Gastroesophageal sphincter (tissue), 4 donors: ENCODE measurements at regions not wholly inside any gene's neighbourhood (a gene's known extent, or its start where the extent isn't known, plus 50 kb on each side); places are given as distances from the start of the nearest gene placed in this dataset.

Experiments used
- ATAC-seq: fragments of 150-250 bp; one replicate; pipeline ENCODE4 v1.9.1; 2016; ENCODE audit warnings: mild to moderate bottlenecking, moderate library complexity
- H3K27ac ChIP-seq, 4 donors: fragments of 200-600 bp; sonication (generic) in 3 of 4; 1 replicate in 3 of 4; 2 replicates in 1 of 4; pipeline ENCODE4 v1.5.1; 2016 to 2019
- H3K27me3 ChIP-seq: fragments of 200-600 bp; sonication (generic); one replicate; pipeline ENCODE4 v1.5.1; 2019
- H3K36me3 ChIP-seq, 2 donors: fragments of 200-600 bp; sonication (generic); one replicate each; pipeline ENCODE4 v1.5.1; 2019; ENCODE audit warnings: control low read depth in 1 of 2
- H3K4me1 ChIP-seq, 3 donors: fragments of 200-600 bp; sonication (generic); 1 replicate in 2 of 3; 2 replicates in 1 of 3; pipeline ENCODE4 v1.5.1; 2016 to 2019; ENCODE audit warnings: control low read depth in 2 of 3
- H3K4me3 ChIP-seq, 2 donors: fragments of 200-600 bp; sonication (generic); one replicate each; pipeline ENCODE4 v1.5.1; 2019; ENCODE audit warnings: mild to moderate bottlenecking in 1 of 2, moderate library complexity in 1 of 2
- H3K9me3 ChIP-seq, 3 donors: fragments of 200-600 bp; sonication (generic); one replicate each; pipeline ENCODE4 v1.5.1; 2017 to 2019; ENCODE audit warnings: control low read depth in 2 of 3
- EP300 ChIP-seq: sonication (generic); formaldehyde crosslinking; IDR thresholded peaks from one replicate; pipeline ENCODE4 v1.6.1; 2017; ENCODE audit warnings: antibody characterized with exemption, mild to moderate bottlenecking
- POLR2A ChIP-seq, 2 donors: fragments of 450-650 bp; IDR thresholded peaks; one replicate each; pipeline ENCODE4 v1.6.1; 2017; ENCODE audit warnings: antibody characterized with exemption in 2 of 2, mild to moderate bottlenecking in 2 of 2, moderate library complexity in 1 of 2
- POLR2AphosphoS5 ChIP-seq: sonication (generic); formaldehyde crosslinking; IDR thresholded peaks from one replicate; pipeline ENCODE4 v1.6.1; 2017; ENCODE audit warnings: antibody characterized with exemption
- WGBS, 2 donors: methylation state at CpG; one replicate each; pipeline ENCODE4 v1.1.5; 2018; ENCODE audit warnings: low coverage in 1 of 2; 5-methylcytosine and 5-hydroxymethylcytosine counted together
- TF ChIP-seq, protein P1 (sequence below), 4 experiments: fragments of 200-600 bp in 2 of 4; fragments of 450-650 bp in 2 of 4; sonication (generic) in 1 of 4; IDR thresholded peaks; one replicate each; pipeline ENCODE4 v1.5.1; 2017 to 2019; ENCODE audit warnings: antibody characterized with exemption in 4 of 4, mild to moderate bottlenecking in 2 of 4, moderate library complexity in 2 of 4

DNA sequence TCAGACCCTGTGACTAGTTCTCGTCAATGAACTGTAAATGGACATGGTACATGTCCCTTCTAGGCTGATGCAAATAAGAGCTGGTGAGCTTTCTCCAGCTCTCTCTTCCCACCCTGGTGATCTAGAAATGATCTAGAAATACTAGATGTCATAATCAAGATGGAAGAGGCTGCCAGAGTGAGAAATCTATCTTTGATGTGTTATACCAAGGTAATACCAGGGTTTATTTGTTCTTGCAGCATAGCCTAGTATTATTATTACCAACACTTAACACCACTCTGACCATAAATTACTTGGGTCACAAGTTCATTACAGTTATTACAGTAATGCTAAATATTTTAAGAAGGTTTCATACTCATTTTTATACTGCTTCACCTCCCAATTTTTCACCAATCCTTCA lies 138.4 kb upstream of the LMCD1 start:
- Histone ChIP-seq H3K27ac (no peak overlapping the region), H3K4me3 (no peak overlapping the region), H3K27me3 (no peaks in the 10 kb centered on the region), H3K9me3 (no peaks in the 10 kb centered on the region), H3K4me1 (no peaks in the 10 kb centered on the region), H3K36me3 (no peaks in the 10 kb centered on the region)
- ATAC-seq, result no peak
- 83% methylated on average over 1 of the region's 1 CpG; no CpG with 5 or more reads in 1 of the 2 donors for WGBS, 2 donors
- TF ChIP-seq, protein P1, sequence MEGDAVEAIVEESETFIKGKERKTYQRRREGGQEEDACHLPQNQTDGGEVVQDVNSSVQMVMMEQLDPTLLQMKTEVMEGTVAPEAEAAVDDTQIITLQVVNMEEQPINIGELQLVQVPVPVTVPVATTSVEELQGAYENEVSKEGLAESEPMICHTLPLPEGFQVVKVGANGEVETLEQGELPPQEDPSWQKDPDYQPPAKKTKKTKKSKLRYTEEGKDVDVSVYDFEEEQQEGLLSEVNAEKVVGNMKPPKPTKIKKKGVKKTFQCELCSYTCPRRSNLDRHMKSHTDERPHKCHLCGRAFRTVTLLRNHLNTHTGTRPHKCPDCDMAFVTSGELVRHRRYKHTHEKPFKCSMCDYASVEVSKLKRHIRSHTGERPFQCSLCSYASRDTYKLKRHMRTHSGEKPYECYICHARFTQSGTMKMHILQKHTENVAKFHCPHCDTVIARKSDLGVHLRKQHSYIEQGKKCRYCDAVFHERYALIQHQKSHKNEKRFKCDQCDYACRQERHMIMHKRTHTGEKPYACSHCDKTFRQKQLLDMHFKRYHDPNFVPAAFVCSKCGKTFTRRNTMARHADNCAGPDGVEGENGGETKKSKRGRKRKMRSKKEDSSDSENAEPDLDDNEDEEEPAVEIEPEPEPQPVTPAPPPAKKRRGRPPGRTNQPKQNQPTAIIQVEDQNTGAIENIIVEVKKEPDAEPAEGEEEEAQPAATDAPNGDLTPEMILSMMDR (IDR thresholded peaks at IDR 0.05), result no peak
- no peak for TF ChIP-seq EP300
- TF ChIP-seq POLR2A (IDR thresholded peaks at IDR 0.05), result no peak
- no peak for TF ChIP-seq POLR2AphosphoS5

- 39 to 57% methylated on average over 4 to 5 of the region's 5 CpGs for WGBS, 2 donors
- H3K4me3 ChIP-seq, result no peak overlapping the region
- no peaks in the 10 kb centered on the region for H3K27me3 ChIP-seq
- H3K27ac ChIP-seq, result no peak overlapping the region
- H3K36me3 ChIP-seq, result no peaks in the 10 kb centered on the region
- H3K9me3 ChIP-seq, result no peaks in the 10 kb centered on the region
- no peaks in the 10 kb centered on the region for H3K4me1 ChIP-seq
- no peak for ATAC-seq
- TF ChIP-seq, protein P1 (IDR thresholded peaks at IDR 0.05), result no peak
These were observed 136.1 kb upstream of the LMCD1 start for GRCh38 chr3:8365541-8365940.

- Histone ChIP-seq H3K27ac (no peak overlapping the region), H3K9me3 (no peaks in the 10 kb centered on the region), H3K27me3 (no peaks in the 10 kb centered on the region), H3K36me3 (no peaks in the 10 kb centered on the region), H3K4me3 (no peak overlapping the region), H3K4me1 (no peaks in the 10 kb centered on the region)
- WGBS, 2 donors, result 71% methylated on average over 1 of the region's 1 CpG; no CpG with 5 or more reads in 1 of the 2 donors
- no peak for TF ChIP-seq POLR2A (IDR thresholded peaks at IDR 0.05)
- TF ChIP-seq, protein P1 (IDR thresholded peaks at IDR 0.05), result no peak
- no peak for TF ChIP-seq POLR2AphosphoS5
- no peak for TF ChIP-seq EP300
- ATAC-seq, result no peak
These were observed 135.3 kb upstream of the LMCD1 start for GRCh38 chr3:8366219-8366810.

- H3K9me3 ChIP-seq, result peaks cover 0 to 2% (median 0%) of the 10 kb centered on the region in 3 donors
- ATAC-seq, result no peak
- 89 to 100% methylated on average over 1 to 5 of the region's 5 CpGs for WGBS, 2 donors
These were observed 133.0 kb upstream of the LMCD1 start for GRCh38 chr3:8368598-8368997.

DNA sequence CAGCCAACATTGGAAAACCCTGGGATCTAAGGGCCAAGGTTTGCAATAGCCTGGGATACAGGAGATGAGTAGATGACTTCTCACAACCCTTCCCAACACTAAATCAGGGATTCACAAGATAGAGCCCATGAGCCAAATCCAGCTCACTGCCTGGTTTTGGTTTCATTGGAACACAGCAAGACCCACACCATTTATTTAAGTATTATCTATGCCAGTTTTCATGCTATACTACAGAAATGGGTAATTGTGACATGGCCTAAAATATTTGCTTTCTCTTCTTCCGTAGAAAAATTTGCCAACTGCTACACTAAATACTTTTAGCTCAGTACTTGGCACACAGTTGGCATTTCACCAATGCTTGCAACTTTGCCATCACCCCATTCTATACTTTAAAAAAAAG lies 132.0 kb upstream of the LMCD1 start:
- TF ChIP-seq EP300 (no peak), POLR2A (IDR thresholded peaks at IDR 0.05) (no peak), POLR2AphosphoS5 (no peak)
- TF ChIP-seq, protein P1 (IDR thresholded peaks at IDR 0.05), result no peak
- Histone ChIP-seq H3K27me3 (no peaks in the 10 kb centered on the region), H3K4me3 (no peak overlapping the region), H3K4me1 (no peaks in the 10 kb centered on the region), H3K27ac (no peak overlapping the region), H3K36me3 (no peaks in the 10 kb centered on the region), H3K9me3 (peaks cover 0 to 9% (median 0%) of the 10 kb centered on the region in 3 donors)
- no peak for ATAC-seq
- WGBS, 2 donors, result 83 to 93% methylated on average over 1 of the region's 1 CpG

More at GRCh38 chr3:8368598-8368997, 133.0 kb upstream of the LMCD1 start:
- H3K27me3 ChIP-seq, result no peaks in the 10 kb centered on the region
- H3K4me1 ChIP-seq, result no peaks in the 10 kb centered on the region
- no peak overlapping the region for H3K4me3 ChIP-seq
- H3K27ac ChIP-seq, result no peak overlapping the region
- no peaks in the 10 kb centered on the region for H3K36me3 ChIP-seq
- TF ChIP-seq, protein P1 (IDR thresholded peaks at IDR 0.05), result no peak
- TF ChIP-seq POLR2AphosphoS5 (no peak), POLR2A (IDR thresholded peaks at IDR 0.05) (no peak), EP300 (no peak)
